HG02943 (cell line): ENCODE measurements at regions not wholly inside any gene's neighbourhood (a gene's known extent, or its start where the extent isn't known, plus 50 kb on each side); places are given as distances from the start of the nearest gene placed in this dataset.

ENCODE experiments used
- ATAC-seq: cut with Tn5 transposase; IDR thresholded peaks from one replicate; pipeline ENCODE4 v1.9.1; 2021; ENCODE audit warnings: mild to moderate bottlenecking, low read depth, moderate library complexity; ENCODE audit not compliant: unreplicated experiment

DNA sequence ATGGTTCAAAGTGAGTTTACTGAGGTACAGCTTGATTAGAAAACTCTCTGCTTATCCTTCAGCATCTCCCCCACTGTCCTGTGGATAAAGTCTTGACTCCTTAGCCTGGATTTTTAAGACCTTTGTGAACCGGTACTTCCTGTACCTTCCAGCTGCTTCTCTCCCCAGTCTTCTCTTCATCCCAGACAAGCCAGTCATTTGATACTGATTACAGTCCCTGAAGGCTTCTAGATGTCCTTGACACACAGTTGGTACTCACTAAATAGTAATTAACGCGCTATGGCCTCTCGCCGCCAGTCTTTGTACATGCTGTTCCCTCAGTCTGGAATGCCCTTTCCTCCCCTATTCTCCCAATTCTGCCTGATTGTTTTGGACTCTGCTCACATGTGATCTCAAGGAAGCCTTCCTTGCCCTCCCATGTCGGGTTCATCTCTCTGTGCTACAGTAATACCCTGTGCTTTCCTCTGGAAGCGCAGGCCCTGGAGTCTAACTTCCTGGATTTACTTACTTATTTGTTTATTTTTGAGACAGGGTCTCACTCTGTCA lies 50.6 kb upstream of the PTGR2 start:
- no peak for ATAC-seq

- no peak for ATAC-seq
Measured at GRCh38 chr14:73797543-73798265, 53.9 kb upstream of the PTGR2 start.

- ATAC-seq = no peak
Measured at GRCh38 chr14:73796893-73797542, 54.6 kb upstream of the PTGR2 start.

GRCh38 chr14:73796415-73796814 lies 55.2 kb upstream of the PTGR2 start:
- no peak for ATAC-seq

GRCh38 chr14:73795974-73796373 lies 55.7 kb upstream of the PTGR2 start:
- no peak for ATAC-seq

- no peak for ATAC-seq
Measured at GRCh38 chr14:73795466-73795865, 56.2 kb upstream of the PTGR2 start.

DNA sequence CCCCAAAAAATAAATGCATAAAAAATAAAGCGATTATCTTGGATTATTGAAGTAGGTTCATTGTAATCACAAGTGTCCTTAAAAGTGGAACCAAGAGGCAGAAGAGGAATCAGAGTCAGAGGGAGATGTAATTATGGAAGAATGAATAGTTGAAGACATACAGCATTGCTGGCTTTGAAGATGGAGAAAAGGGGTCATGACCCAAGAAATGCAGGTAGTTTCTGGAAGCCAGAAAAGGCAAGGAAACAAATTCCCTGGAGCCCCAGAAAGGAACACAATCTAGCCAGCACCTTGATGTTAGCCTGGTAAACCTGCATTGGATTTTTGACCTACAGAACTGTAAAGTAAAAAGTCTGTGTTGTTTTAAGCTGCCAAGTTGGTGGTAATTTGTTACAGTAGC lies 57.5 kb upstream of the PTGR2 start:
- no peak for ATAC-seq

GRCh38 chr14:73792481-73792880 lies 59.1 kb upstream of the PTGR2 start:
- no peak for ATAC-seq

GRCh38 chr14:73789989-73790581 lies 61.5 kb upstream of the PTGR2 start:
- ATAC-seq = no peak

GRCh38 chr14:73788701-73789551 lies 62.7 kb upstream of the PTGR2 start:
- no peak for ATAC-seq

DNA sequence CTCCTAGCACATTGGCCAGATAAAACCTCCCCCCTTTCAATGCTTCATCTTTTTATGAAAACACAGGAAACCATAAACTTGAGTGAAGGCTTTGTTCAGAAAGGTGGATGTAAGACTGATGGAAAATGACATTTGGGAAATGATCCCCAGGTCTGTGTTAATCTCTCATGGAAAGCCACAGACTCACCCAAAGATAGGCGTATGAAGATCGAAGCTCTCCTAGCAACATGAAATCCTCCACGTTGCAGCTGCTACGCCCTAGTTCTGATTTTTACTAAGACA lies 63.4 kb upstream of the PTGR2 start:
- ATAC-seq = no peak

- no peak for ATAC-seq
Measured at GRCh38 chr14:73787486-73788316, 63.9 kb upstream of the PTGR2 start.

DNA sequence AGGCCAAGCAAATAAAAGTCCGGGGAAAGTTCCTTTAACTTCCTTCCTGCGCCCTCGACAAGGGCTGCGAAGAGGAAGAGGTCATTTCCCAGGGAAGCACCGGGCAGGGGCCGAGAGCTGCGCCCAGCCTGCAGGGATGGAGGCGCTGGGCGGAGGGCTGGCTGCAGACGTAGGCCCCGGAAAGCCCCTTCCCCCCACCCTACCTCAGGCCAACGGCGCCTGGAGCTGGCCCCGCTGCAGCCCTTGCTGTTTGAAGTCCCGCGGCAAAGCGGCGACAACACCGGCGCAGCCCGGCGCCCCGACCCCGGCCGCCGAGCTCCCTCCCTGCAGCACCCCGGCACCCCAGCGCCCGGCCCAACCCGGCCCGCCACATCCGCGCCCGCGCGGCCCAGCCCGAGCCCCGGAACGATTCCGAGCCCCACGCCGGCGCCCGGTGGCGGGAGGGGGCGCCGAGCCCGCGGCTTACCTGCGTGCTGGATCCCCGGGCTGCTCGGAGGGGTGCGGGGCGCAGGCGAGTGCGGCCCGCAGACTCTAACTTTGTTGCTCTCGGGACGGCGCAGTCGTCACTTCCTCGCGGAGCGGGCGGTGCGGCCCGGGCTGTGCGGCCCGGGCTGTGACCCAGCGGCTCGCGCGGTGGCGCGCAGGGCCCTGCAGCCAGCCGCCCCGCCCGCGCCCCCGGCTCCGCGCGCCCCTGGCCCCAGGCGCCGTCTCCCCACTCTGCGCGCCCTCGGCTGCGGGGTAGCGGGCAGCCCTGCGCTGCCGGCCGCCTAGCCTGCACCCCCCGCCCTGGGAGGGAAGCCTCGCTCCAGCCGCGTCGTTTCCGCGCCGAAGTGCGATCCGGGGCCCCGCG lies 64.8 kb upstream of the PTGR2 start:
- ATAC-seq = no peak

GRCh38 chr14:73785834-73786635 lies 65.6 kb upstream of the PTGR2 start:
- ATAC-seq = no peak

DNA sequence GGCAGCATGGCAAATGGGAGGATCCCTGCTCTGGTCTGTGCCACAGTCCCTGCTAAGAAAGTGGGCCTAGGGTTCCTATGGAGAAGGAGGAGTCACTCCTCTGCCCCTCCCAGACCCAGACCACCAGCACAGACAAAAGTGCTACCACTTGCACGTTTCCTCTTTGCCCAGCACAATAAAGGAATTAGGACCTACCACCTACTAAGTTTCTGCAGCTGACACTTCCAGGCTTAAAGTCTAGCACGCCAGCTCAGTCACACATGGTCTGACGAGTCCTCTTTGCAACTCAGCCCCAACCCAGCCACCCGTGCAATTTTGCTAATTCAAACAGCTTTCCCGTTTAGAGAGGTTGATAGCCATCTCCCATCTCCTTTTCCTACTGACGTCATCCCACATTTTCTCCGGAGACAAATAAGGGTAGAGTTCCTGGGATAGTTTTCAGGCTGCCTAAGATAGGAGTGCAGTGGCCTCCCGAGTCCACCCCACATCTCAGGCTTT lies 66.2 kb upstream of the PTGR2 start:
- ATAC-seq = no peak

- ATAC-seq = no peak
Measured at GRCh38 chr14:73784988-73785313, 66.7 kb upstream of the PTGR2 start.

- ATAC-seq = no peak
Measured at GRCh38 chr14:73784181-73784987, 67.2 kb upstream of the PTGR2 start.
